Endothelial cell of umbilical vein (primary cell): ENCODE measurements at regions not wholly inside any gene's neighbourhood (a gene's known extent, or its start where the extent isn't known, plus 50 kb on each side); places are given as distances from the start of the nearest gene placed in this dataset.

Source experiments
- BruUV-seq: library from RNA; stranded (reverse); fragments of 400-500 nt; replicated peaks from 2 replicates; lab custom pipeline; 2021; lab: Mats Ljungman, UMichigan
- CTCF ChIA-PET: fragments of 300-600, 350-600 bp; sonication (Branson Sonifier 250); formaldehyde crosslinking; loops from one replicate; lab custom pipeline; 2021; ENCODE audit warnings: antibody characterized with exemption, inconsistent platforms; lab: Charles Lee
- POLR2A ChIA-PET: fragments of 300-600, 350-600 bp; sonication (Branson Sonifier 250); formaldehyde crosslinking; loops from one replicate; lab custom pipeline; 2021; ENCODE audit warnings: antibody characterized with exemption, inconsistent platforms; lab: Charles Lee
- DNase-seq: peaks from one replicate; pipeline ENCODE4 v3.0.0-alpha.2; 2011; ENCODE audit warnings: low read depth, low spot score
- FAIRE-seq: peaks from 2 replicates; lab custom pipeline; 2011; peaks lifted over from hg19 to GRCh38; lab: Jason Lieb, UNC
- H2AFZ ChIP-seq: 2 replicates; pipeline ENCODE4 v1.6.0; 2012; ENCODE audit warnings: low read depth, low read length, control low read depth, inconsistent platforms
- H3K27ac ChIP-seq: 2 replicates; pipeline ENCODE4 v1.5.1; 2011; ENCODE audit warnings: low read depth, mild to moderate bottlenecking, control low read depth, low read length, moderate library complexity; ENCODE audit not compliant: insufficient read depth
- H3K27me3 ChIP-seq, 2 experiments: 2 replicates each; pipeline versions ENCODE4 v1.6.0 to v1.6.1; 2011; ENCODE audit warnings: low read length in 2 of 2, mixed read lengths in 1 of 2; ENCODE audit not compliant: control insufficient read depth in 2 of 2, insufficient read depth in 2 of 2
- H3K36me3 ChIP-seq, 2 experiments: 2 replicates in 1 of 2; 3 replicates in 1 of 2; pipeline ENCODE4 v1.5.1; 2011; ENCODE audit warnings: low read length in 2 of 2, mild to moderate bottlenecking in 1 of 2, moderate library complexity in 1 of 2; ENCODE audit not compliant: control insufficient read depth in 2 of 2, insufficient read depth in 2 of 2; ENCODE audit errors: extremely low read depth in 1 of 2
- H3K4me1 ChIP-seq: 3 replicates; pipeline ENCODE4 v1.5.1; 2011; ENCODE audit warnings: mild to moderate bottlenecking, low read length; ENCODE audit not compliant: control insufficient read depth, insufficient read depth; ENCODE audit errors: extremely low read depth
- H3K4me2 ChIP-seq: 2 replicates; pipeline ENCODE4 v1.6.1; 2011; ENCODE audit warnings: low read length, control low read depth, mixed read lengths; ENCODE audit not compliant: insufficient read depth
- H3K4me3 ChIP-seq, 3 experiments: fragments of 200-600 bp in 1 of 3; sonication (generic), shearing (Covaris generic) in 1 of 3; replicated peaks in 1 of 3; 2 replicates each; pipeline ENCODE4 v1.5.1; 2011 to 2016; ENCODE audit warnings: control low read depth in 3 of 3, low read length in 3 of 3, mild to moderate bottlenecking in 2 of 3, inconsistent platforms in 1 of 3, low read depth in 1 of 3, moderate library complexity in 1 of 3; ENCODE audit not compliant: insufficient read depth in 1 of 3
- H3K79me2 ChIP-seq: 2 replicates; pipeline ENCODE4 v1.6.0; 2012; ENCODE audit warnings: low read length, inconsistent platforms; ENCODE audit not compliant: control insufficient read depth, insufficient read depth
- H3K9ac ChIP-seq: replicated peaks from 2 replicates; pipeline ENCODE3; 2011; ENCODE audit warnings: low read length, control low read depth; ENCODE audit not compliant: insufficient read depth; ENCODE audit errors: extremely low read depth
- H3K9me1 ChIP-seq: replicated peaks from 3 replicates; pipeline ENCODE4 v1.6.0; 2011; ENCODE audit warnings: mild to moderate bottlenecking, low read length; ENCODE audit not compliant: control insufficient read depth, insufficient read depth; ENCODE audit errors: extremely low read depth
- H3K9me3 ChIP-seq: replicated peaks from 2 replicates; pipeline ENCODE4 v1.5.1; 2012; ENCODE audit warnings: low read length, inconsistent platforms; ENCODE audit not compliant: control insufficient read depth, insufficient read depth
- H4K20me1 ChIP-seq: replicated peaks from 2 replicates; pipeline ENCODE3; 2011; ENCODE audit warnings: mild to moderate bottlenecking, low read length; ENCODE audit not compliant: control insufficient read depth, insufficient read depth; ENCODE audit errors: extremely low read depth
- EZH2 ChIP-seq: IDR thresholded peaks from 2 replicates; pipeline ENCODE4 v1.6.1; 2012; ENCODE audit warnings: borderline replicate concordance, low read depth, mild to moderate bottlenecking, moderate library complexity, low read length, inconsistent platforms; ENCODE audit not compliant: severe bottlenecking
- FOS ChIP-seq: IDR thresholded peaks from 2 replicates; pipeline ENCODE4 v1.6.1; 2011; ENCODE audit warnings: mild to moderate bottlenecking, low read length, moderate library complexity, borderline replicate concordance; ENCODE audit not compliant: insufficient read depth
- GATA2 ChIP-seq: IDR thresholded peaks from 2 replicates; pipeline ENCODE4 v1.7.0; 2011; ENCODE audit warnings: low read depth, mild to moderate bottlenecking, moderate library complexity, mixed read lengths, low read length; ENCODE audit not compliant: insufficient read length, insufficient read depth
- JUN ChIP-seq: IDR thresholded peaks from 2 replicates; pipeline ENCODE4 v1.6.1; 2011; ENCODE audit warnings: borderline replicate concordance, low read depth; ENCODE audit not compliant: insufficient read length, insufficient read depth
- MAX ChIP-seq: IDR thresholded peaks from 2 replicates; pipeline ENCODE4 v1.6.1; 2011; ENCODE audit not compliant: insufficient read depth, insufficient read length
- MYC ChIP-seq: IDR thresholded peaks from one replicate; pipeline ENCODE4 v1.6.1; 2011; ENCODE audit warnings: mild to moderate bottlenecking, low read depth, low read length
- POLR2A ChIP-seq: IDR thresholded peaks from 2 replicates; pipeline ENCODE4 v1.6.1; 2012; ENCODE audit warnings: low read depth, mild to moderate bottlenecking, control low read depth, low read length
- POLR2AphosphoS5 ChIP-seq: IDR thresholded peaks from 2 replicates; pipeline ENCODE4 v1.6.1; 2012; ENCODE audit warnings: low read depth, mild to moderate bottlenecking, control low read depth, low read length, moderate library complexity; ENCODE audit not compliant: insufficient read depth
- dilution Hi-C: fragments of 300-500 bp; cut with MboI; formaldehyde crosslinking; loops from one replicate; pipeline ENCODE4 v1.15.0; 2019; ENCODE audit warnings: low sequenced_read_pairs; ENCODE audit not compliant: extremely low pct_ligation_motif_present
- intact Hi-C: fragments of 100-400 bp; cut with micrococcal nuclease; formaldehyde crosslinking; loops from one replicate; pipeline ENCODE4 v1.10.0; 2022
- TF ChIP-seq, protein P1 (sequence below), 2 donors: IDR thresholded peaks; 1 replicate in 1 of 2; 2 replicates in 1 of 2; pipeline ENCODE4 v1.5.1; 2011; ENCODE audit warnings: low read length in 2 of 2, mild to moderate bottlenecking in 2 of 2, moderate library complexity in 2 of 2, control low read depth in 1 of 2, inconsistent platforms in 1 of 2, low read depth in 1 of 2; ENCODE audit not compliant: insufficient read depth in 1 of 2; ENCODE audit errors: extremely low read depth in 1 of 2

GRCh38 chr2:133888621-133889219 lies 320.5 kb upstream of the NCKAP5 start:
- Histone ChIP-seq H3K27ac (no peak overlapping the region), H3K4me2 (no peak overlapping the region), H3K79me2 (no peaks in the 10 kb centered on the region), H3K36me3 (no peaks in the 10 kb centered on the region), H3K9ac (no peak overlapping the region), H3K9me3 (no peaks in the 10 kb centered on the region), H2AFZ (no peak overlapping the region), H3K27me3 (peaks cover 0 to 28% of the 10 kb centered on the region in 2 experiments), H3K4me3 (no peak overlapping the region), H4K20me1 (no peaks in the 10 kb centered on the region), H3K4me1 (peaks cover 6% of the 10 kb centered on the region), H3K9me1 (no peaks in the 10 kb centered on the region)
- intact Hi-C loops (loop anchor here (5.0 to 10.0 kb wide), 3 partner anchors 319 to 1009 kb away; no protein-coding TSS in a partner anchor), dilution Hi-C loops (no loop called here)
- ChIA-PET CTCF (interaction anchor here (10.3 kb wide), 1 partner anchor 564 kb away, joined by 155 read pairs; no protein-coding TSS in a partner anchor), POLR2A (no interaction called here)
- TF ChIP-seq MYC (no peak), JUN (no peak), POLR2AphosphoS5 (no peak)
- TF ChIP-seq, protein P1, sequence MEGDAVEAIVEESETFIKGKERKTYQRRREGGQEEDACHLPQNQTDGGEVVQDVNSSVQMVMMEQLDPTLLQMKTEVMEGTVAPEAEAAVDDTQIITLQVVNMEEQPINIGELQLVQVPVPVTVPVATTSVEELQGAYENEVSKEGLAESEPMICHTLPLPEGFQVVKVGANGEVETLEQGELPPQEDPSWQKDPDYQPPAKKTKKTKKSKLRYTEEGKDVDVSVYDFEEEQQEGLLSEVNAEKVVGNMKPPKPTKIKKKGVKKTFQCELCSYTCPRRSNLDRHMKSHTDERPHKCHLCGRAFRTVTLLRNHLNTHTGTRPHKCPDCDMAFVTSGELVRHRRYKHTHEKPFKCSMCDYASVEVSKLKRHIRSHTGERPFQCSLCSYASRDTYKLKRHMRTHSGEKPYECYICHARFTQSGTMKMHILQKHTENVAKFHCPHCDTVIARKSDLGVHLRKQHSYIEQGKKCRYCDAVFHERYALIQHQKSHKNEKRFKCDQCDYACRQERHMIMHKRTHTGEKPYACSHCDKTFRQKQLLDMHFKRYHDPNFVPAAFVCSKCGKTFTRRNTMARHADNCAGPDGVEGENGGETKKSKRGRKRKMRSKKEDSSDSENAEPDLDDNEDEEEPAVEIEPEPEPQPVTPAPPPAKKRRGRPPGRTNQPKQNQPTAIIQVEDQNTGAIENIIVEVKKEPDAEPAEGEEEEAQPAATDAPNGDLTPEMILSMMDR (IDR thresholded peaks at IDR 0.05; ENCODE audit: extremely low read depth in 1 of 2, insufficient read depth in 1 of 2, low read depth in 1 of 2, low read length in 2 of 2), result no peak
- FAIRE-seq (no peak), DNase-seq (no peak)
- no TSS peak for BruUV-seq

DNA sequence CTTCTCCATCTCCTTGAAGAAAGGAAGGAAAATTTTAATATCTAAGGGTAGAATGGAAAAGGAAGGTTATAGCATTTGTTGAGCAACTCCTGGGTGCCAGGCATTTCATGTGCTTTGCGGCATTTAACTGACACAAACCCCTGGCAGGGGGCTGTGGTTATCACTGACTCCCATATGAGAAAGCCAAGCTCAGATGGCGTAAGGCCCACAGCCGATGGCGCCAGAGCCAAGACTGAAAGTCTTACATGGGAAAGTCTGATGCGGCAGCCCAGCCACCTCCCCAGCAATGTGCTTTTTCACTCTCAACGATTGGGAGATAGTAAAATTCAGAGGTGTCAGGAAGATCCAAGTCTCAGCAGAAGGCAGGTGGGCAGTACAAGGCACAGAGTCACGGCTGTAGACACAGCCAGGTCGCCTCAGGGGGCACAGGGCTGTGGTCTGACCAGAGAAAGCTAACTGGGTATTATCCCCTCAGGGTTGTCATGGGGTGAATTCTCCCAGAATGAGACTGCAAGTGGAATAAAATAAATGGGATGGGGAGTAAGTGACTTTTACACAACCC lies 324.2 kb upstream of the NCKAP5 start:
- POLR2A ChIA-PET, result no interaction called here
- dilution Hi-C loops, result no loop called here

More for the DNA sequence above, 324.2 kb upstream of the NCKAP5 start:
- H2AFZ ChIP-seq, result no peak overlapping the region
- no TSS peak for BruUV-seq
- intact Hi-C loops, result loop anchor here (1.0 kb wide), 1 partner anchor 559 kb away; no protein-coding TSS in a partner anchor
- DNase-seq (no peak), FAIRE-seq (no peak)
- no peak overlapping the region for H3K27ac ChIP-seq
- H3K4me2 ChIP-seq, result no peak overlapping the region
- H3K9me3 ChIP-seq, result no peaks in the 10 kb centered on the region
- CTCF ChIA-PET, result no interaction called here
- H3K9ac ChIP-seq, result no peak overlapping the region
- no peaks in the 10 kb centered on the region for H3K9me1 ChIP-seq
- H3K79me2 ChIP-seq, result no peaks in the 10 kb centered on the region
- H3K4me1 ChIP-seq, result no peaks in the 10 kb centered on the region
- no peaks in the 10 kb centered on the region for H3K36me3 ChIP-seq
- no peak overlapping the region for H3K4me3 ChIP-seq
- H3K27me3 ChIP-seq, result peaks cover 0 to 24% of the 10 kb centered on the region in 2 experiments
- no peaks in the 10 kb centered on the region for H4K20me1 ChIP-seq
- TF ChIP-seq JUN (no peak), FOS (no peak), GATA2 (no peak), POLR2A (no peak), MAX (no peak), POLR2AphosphoS5 (no peak), EZH2 (no peak), MYC (no peak)
- TF ChIP-seq, protein P1 (IDR thresholded peaks at IDR 0.05; ENCODE audit: extremely low read depth in 1 of 2, insufficient read depth in 1 of 2, low read depth in 1 of 2, low read length in 2 of 2), result no peak
